ENCODE measurements at regions not wholly inside any gene's neighbourhood (a gene's known extent, or its start where the extent isn't known, plus 50 kb on each side); places are given as distances from the start of the nearest gene placed in this dataset.

DNA sequence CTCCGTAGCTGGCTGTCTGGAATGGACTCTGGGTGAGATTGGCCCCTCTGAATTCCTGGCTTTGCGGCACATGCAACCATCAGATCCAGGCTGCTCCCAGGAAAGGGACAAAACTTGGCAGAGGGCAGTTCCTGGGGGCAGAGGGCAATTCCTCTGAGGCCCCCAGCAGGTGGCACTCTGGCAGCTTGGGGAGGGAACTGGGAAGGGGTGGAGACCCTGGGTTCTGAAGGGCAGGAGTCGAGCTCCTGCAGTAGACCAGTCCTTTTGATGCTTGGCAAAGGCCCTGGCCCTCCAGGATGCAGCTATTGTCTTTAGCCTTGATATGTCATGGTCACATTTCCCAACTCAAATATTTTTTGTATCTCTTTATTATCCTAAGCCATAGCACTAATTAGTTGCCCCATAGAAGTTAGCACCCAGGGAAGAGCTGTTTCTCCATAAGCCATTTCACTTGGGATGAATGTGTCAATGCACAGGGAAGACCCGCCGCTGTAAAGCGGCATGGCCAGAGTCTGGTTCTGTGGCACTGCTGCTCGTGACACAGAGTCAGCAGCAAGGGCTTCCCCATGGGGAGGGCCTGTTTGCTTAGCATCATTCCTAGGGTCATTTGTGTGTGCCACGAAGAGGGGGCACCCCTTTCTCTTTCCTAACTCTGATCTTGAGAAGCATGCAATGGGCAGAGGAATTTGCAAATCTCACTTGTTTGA, 51.2 kb upstream of the CDK20 start:
- H3K4me1 Mint-ChIP-seq (ENCODE audit: low read depth in 2 of 2), result no peaks in the 10 kb centered on the region
- peaks cover 6 to 15% of the 10 kb centered on the region in 2 donors for H3K27me3 Mint-ChIP-seq
- no peak for DNase-seq
- ATAC-seq (replicated peaks), result no peak
- H3K27ac Mint-ChIP-seq, result no peak overlapping the region
- no peaks in the 10 kb centered on the region for H3K9me3 Mint-ChIP-seq
- H3K36me3 Mint-ChIP-seq (ENCODE audit: insufficient read depth), result no peaks in the 10 kb centered on the region
- no peak overlapping the region for H3K4me3 Mint-ChIP-seq

DNA sequence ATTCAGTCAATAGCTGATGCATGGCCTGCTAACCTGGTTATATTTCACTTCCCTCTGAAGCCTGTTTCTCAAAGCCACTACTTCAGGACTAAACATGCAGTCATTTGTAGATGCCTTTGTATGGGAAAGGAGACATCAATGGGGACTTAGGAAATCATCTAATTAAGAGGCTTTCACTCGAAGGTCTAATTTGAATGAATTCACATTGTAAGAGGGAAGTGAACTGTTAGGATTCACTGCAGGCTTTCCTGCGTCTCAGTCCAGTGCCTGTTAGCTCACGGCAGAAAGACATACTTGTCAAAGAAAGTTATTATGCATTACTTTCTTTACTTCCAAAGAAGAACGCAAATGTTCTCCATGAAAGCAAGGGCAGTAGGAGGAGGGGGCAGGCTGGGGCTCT, 50.6 kb upstream of the CDK20 start:
- Mint-ChIP-seq H3K4me1 (ENCODE audit: low read depth in 2 of 2) (no peaks in the 10 kb centered on the region), H3K9me3 (no peaks in the 10 kb centered on the region), H3K4me3 (no peak overlapping the region), H3K27me3 (peaks cover 6 to 15% of the 10 kb centered on the region in 2 donors), H3K36me3 (ENCODE audit: insufficient read depth) (no peaks in the 10 kb centered on the region), H3K27ac (no peak overlapping the region)
- no peak for ATAC-seq (replicated peaks)
- no peak for DNase-seq
